Activated naive CD4-positive, alpha-beta T cell treated with anti-CD3 and anti-CD28 coated beads, Interleukin-2, amount 10 ng/mL, durations not matched to agents 7 days and 5 days (primary cell): ENCODE measurements at regions not wholly inside any gene's neighbourhood (a gene's known extent, or its start where the extent isn't known, plus 50 kb on each side); places are given as distances from the start of the nearest gene placed in this dataset.

Experiments used
- CTCF ChIA-PET: fragments of 350-600 bp; sonication (Branson Sonifier 250); formaldehyde crosslinking; loops from one replicate; lab custom pipeline; 2021; ENCODE audit warnings: antibody characterized with exemption; lab: Charles Lee
- DNase-seq: peaks from one replicate; pipeline ENCODE4 v3.0.0-alpha.2; 2020
- H3K27ac Mint-ChIP-seq: one replicate; pipeline ENCODE4 v1.8.0; 2021; ENCODE audit warnings: mild to moderate bottlenecking, moderate library complexity, mixed read lengths
- H3K27me3 Mint-ChIP-seq: one replicate; pipeline ENCODE4 v1.8.0; 2021; ENCODE audit warnings: mild to moderate bottlenecking, mixed read lengths
- H3K36me3 Mint-ChIP-seq: one replicate; pipeline ENCODE4 v1.8.0; 2021; ENCODE audit warnings: mixed read lengths
- H3K4me1 Mint-ChIP-seq: one replicate; pipeline ENCODE4 v1.8.0; 2021; ENCODE audit warnings: mixed read lengths
- H3K4me3 Mint-ChIP-seq: one replicate; pipeline ENCODE4 v1.8.0; 2021; ENCODE audit warnings: mild to moderate bottlenecking, moderate library complexity, mixed read lengths
- H3K9me3 Mint-ChIP-seq: one replicate; pipeline ENCODE4 v1.8.0; 2021; ENCODE audit warnings: mixed read lengths

- H3K27ac Mint-ChIP-seq, result no peak overlapping the region
- no peaks in the 10 kb centered on the region for H3K9me3 Mint-ChIP-seq
- CTCF ChIA-PET, result no interaction called here
These were observed 83.3 kb downstream of the EDEM1 start for GRCh38 chr3:5270666-5271371.

GRCh38 chr3:5271372-5271683, 83.8 kb downstream of the EDEM1 start:
- no peak overlapping the region for H3K4me3 Mint-ChIP-seq
- CTCF ChIA-PET, result no interaction called here
- H3K4me1 Mint-ChIP-seq, result no peaks in the 10 kb centered on the region
- no peak overlapping the region for H3K27ac Mint-ChIP-seq
- DNase-seq, result no peak
- no peaks in the 10 kb centered on the region for H3K9me3 Mint-ChIP-seq
- H3K36me3 Mint-ChIP-seq, result no peaks in the 10 kb centered on the region
- H3K27me3 Mint-ChIP-seq, result no peaks in the 10 kb centered on the region

More at GRCh38 chr3:5270666-5271371, 83.3 kb downstream of the EDEM1 start:
- DNase-seq, result no peak
- Mint-ChIP-seq H3K36me3 (no peaks in the 10 kb centered on the region), H3K27me3 (no peaks in the 10 kb centered on the region), H3K4me3 (no peak overlapping the region), H3K4me1 (no peaks in the 10 kb centered on the region)

- no peak for DNase-seq
- Mint-ChIP-seq H3K9me3 (no peaks in the 10 kb centered on the region), H3K27ac (no peak overlapping the region), H3K4me1 (no peaks in the 10 kb centered on the region), H3K36me3 (no peaks in the 10 kb centered on the region), H3K4me3 (no peak overlapping the region), H3K27me3 (no peaks in the 10 kb centered on the region)
- CTCF ChIA-PET, result no interaction called here
These were observed 84.9 kb downstream of the EDEM1 start for GRCh38 chr3:5272387-5272786.

GRCh38 chr3:5274091-5274490, 86.6 kb downstream of the EDEM1 start:
- no peak for DNase-seq
- H3K36me3 Mint-ChIP-seq, result no peaks in the 10 kb centered on the region
- H3K27me3 Mint-ChIP-seq, result no peaks in the 10 kb centered on the region
- H3K27ac Mint-ChIP-seq, result no peak overlapping the region
- H3K9me3 Mint-ChIP-seq, result no peaks in the 10 kb centered on the region
- no peaks in the 10 kb centered on the region for H3K4me1 Mint-ChIP-seq
- CTCF ChIA-PET, result no interaction called here
- H3K4me3 Mint-ChIP-seq, result no peak overlapping the region

GRCh38 chr3:5275529-5275928, 88.0 kb downstream of the EDEM1 start:
- CTCF ChIA-PET, result no interaction called here
- no peak overlapping the region for H3K27ac Mint-ChIP-seq
- DNase-seq, result no peak
- H3K27me3 Mint-ChIP-seq, result no peaks in the 10 kb centered on the region
- no peak overlapping the region for H3K4me3 Mint-ChIP-seq
- H3K4me1 Mint-ChIP-seq, result no peaks in the 10 kb centered on the region
- H3K9me3 Mint-ChIP-seq, result no peaks in the 10 kb centered on the region
- no peaks in the 10 kb centered on the region for H3K36me3 Mint-ChIP-seq

- Mint-ChIP-seq H3K27me3 (no peaks in the 10 kb centered on the region), H3K9me3 (peaks cover 3% of the 10 kb centered on the region), H3K4me3 (no peak overlapping the region), H3K27ac (no peak overlapping the region), H3K36me3 (no peaks in the 10 kb centered on the region), H3K4me1 (no peaks in the 10 kb centered on the region)
- CTCF ChIA-PET, result no interaction called here
- no peak for DNase-seq
These were observed 89.4 kb downstream of the EDEM1 start for GRCh38 chr3:5276934-5277333.

GRCh38 chr3:5277612-5278236, 90.2 kb downstream of the EDEM1 start:
- Mint-ChIP-seq H3K27me3 (no peaks in the 10 kb centered on the region), H3K36me3 (no peaks in the 10 kb centered on the region), H3K4me1 (no peaks in the 10 kb centered on the region), H3K27ac (no peak overlapping the region), H3K4me3 (no peak overlapping the region), H3K9me3 (peaks cover 3% of the 10 kb centered on the region)
- DNase-seq, result no peak
- CTCF ChIA-PET, result no interaction called here

- H3K36me3 Mint-ChIP-seq, result no peaks in the 10 kb centered on the region
- no peak overlapping the region for H3K4me3 Mint-ChIP-seq
- H3K9me3 Mint-ChIP-seq, result peaks cover 3% of the 10 kb centered on the region
- CTCF ChIA-PET, result no interaction called here
- no peaks in the 10 kb centered on the region for H3K4me1 Mint-ChIP-seq
- no peaks in the 10 kb centered on the region for H3K27me3 Mint-ChIP-seq
- DNase-seq, result no peak
- H3K27ac Mint-ChIP-seq, result no peak overlapping the region
These were observed 91.2 kb downstream of the EDEM1 start for GRCh38 chr3:5278666-5279065.

GRCh38 chr3:5282703-5283102, 95.2 kb downstream of the EDEM1 start:
- H3K4me3 Mint-ChIP-seq, result no peak overlapping the region

GRCh38 chr3:5285439-5285838, 97.9 kb downstream of the EDEM1 start:
- Mint-ChIP-seq H3K27ac (no peak overlapping the region), H3K4me1 (no peaks in the 10 kb centered on the region), H3K4me3 (no peak overlapping the region), H3K27me3 (no peaks in the 10 kb centered on the region), H3K9me3 (peaks cover 6% of the 10 kb centered on the region), H3K36me3 (no peaks in the 10 kb centered on the region)
- no peak for DNase-seq
- CTCF ChIA-PET, result interaction anchor here (1.0 kb wide), 1 partner anchor 10 kb away, joined by 3 read pairs; no protein-coding TSS in a partner anchor

More at GRCh38 chr3:5282703-5283102, 95.2 kb downstream of the EDEM1 start:
- no peak for DNase-seq
- Mint-ChIP-seq H3K36me3 (no peaks in the 10 kb centered on the region), H3K9me3 (peaks cover 6% of the 10 kb centered on the region), H3K27me3 (no peaks in the 10 kb centered on the region), H3K4me1 (no peaks in the 10 kb centered on the region), H3K27ac (no peak overlapping the region)
- CTCF ChIA-PET, result no interaction called here

GRCh38 chr3:5290915-5291314, 103.4 kb downstream of the EDEM1 start:
- no peaks in the 10 kb centered on the region for H3K4me1 Mint-ChIP-seq

GRCh38 chr3:5292512-5292911, 105.0 kb downstream of the EDEM1 start:
- Mint-ChIP-seq H3K27me3 (peaks cover 3% of the 10 kb centered on the region), H3K27ac (no peak overlapping the region)
- CTCF ChIA-PET, result interaction anchor here (0.9 kb wide), 1 partner anchor 52 kb away, joined by 4 read pairs; no protein-coding TSS in a partner anchor

More at GRCh38 chr3:5290915-5291314, 103.4 kb downstream of the EDEM1 start:
- no peak overlapping the region for H3K4me3 Mint-ChIP-seq
- no peaks in the 10 kb centered on the region for H3K9me3 Mint-ChIP-seq
- CTCF ChIA-PET, result interaction anchor here (0.8 kb wide), 1 partner anchor 15 kb away, joined by 3 read pairs; no protein-coding TSS in a partner anchor
- no peaks in the 10 kb centered on the region for H3K36me3 Mint-ChIP-seq
- DNase-seq, result no peak
- no peak overlapping the region for H3K27ac Mint-ChIP-seq
- peaks cover 3% of the 10 kb centered on the region for H3K27me3 Mint-ChIP-seq

GRCh38 chr3:5293207-5293606, 105.7 kb downstream of the EDEM1 start:
- Mint-ChIP-seq H3K27me3 (peaks cover 3% of the 10 kb centered on the region), H3K4me1 (no peaks in the 10 kb centered on the region), H3K27ac (no peak overlapping the region), H3K36me3 (no peaks in the 10 kb centered on the region), H3K4me3 (no peak overlapping the region), H3K9me3 (no peaks in the 10 kb centered on the region)
- CTCF ChIA-PET, result interaction anchor here (0.9 kb wide), 1 partner anchor 53 kb away, joined by 4 read pairs; no protein-coding TSS in a partner anchor
- DNase-seq, result no peak

More at GRCh38 chr3:5292512-5292911, 105.0 kb downstream of the EDEM1 start:
- no peaks in the 10 kb centered on the region for H3K36me3 Mint-ChIP-seq
- H3K4me3 Mint-ChIP-seq, result no peak overlapping the region
- no peaks in the 10 kb centered on the region for H3K9me3 Mint-ChIP-seq
- DNase-seq, result no peak
- H3K4me1 Mint-ChIP-seq, result no peaks in the 10 kb centered on the region

GRCh38 chr3:5294356-5294755, 106.8 kb downstream of the EDEM1 start:
- DNase-seq, result no peak
- Mint-ChIP-seq H3K36me3 (no peaks in the 10 kb centered on the region), H3K27me3 (peaks cover 3% of the 10 kb centered on the region), H3K9me3 (no peaks in the 10 kb centered on the region), H3K4me3 (no peak overlapping the region), H3K27ac (no peak overlapping the region), H3K4me1 (no peaks in the 10 kb centered on the region)
- CTCF ChIA-PET, result no interaction called here

GRCh38 chr3:5295191-5295690, 107.7 kb downstream of the EDEM1 start:
- Mint-ChIP-seq H3K36me3 (no peaks in the 10 kb centered on the region), H3K27me3 (peaks cover 3% of the 10 kb centered on the region), H3K4me1 (no peaks in the 10 kb centered on the region), H3K9me3 (no peaks in the 10 kb centered on the region), H3K4me3 (no peak overlapping the region), H3K27ac (no peak overlapping the region)
- DNase-seq, result no peak
- CTCF ChIA-PET, result interaction anchor here (1.0 to 1.1 kb wide), 2 partner anchors 10 to 159 kb away, joined by 3 read pairs; no protein-coding TSS in a partner anchor
